ENCODE measurements at regions not wholly inside any gene's neighbourhood (a gene's known extent, or its start where the extent isn't known, plus 50 kb on each side); places are given as distances from the start of the nearest gene placed in this dataset.

- DNase-seq = peak; percentile 97
Observed at GRCh38 chr3:120838441-120839091, 69.4 kb upstream of the STXBP5L start.

GRCh38 chr3:120839120-120839519 lies 68.9 kb upstream of the STXBP5L start:
- DNase-seq = no peak

- no peak for DNase-seq
Observed at GRCh38 chr3:120841264-120841663, 66.7 kb upstream of the STXBP5L start.

GRCh38 chr3:120846073-120846472 lies 61.9 kb upstream of the STXBP5L start:
- no peak for DNase-seq

GRCh38 chr3:120848503-120848902 lies 59.5 kb upstream of the STXBP5L start:
- no peak for DNase-seq

- peak; percentile 99 for DNase-seq
Observed at GRCh38 chr3:120850381-120851295, 57.4 kb upstream of the STXBP5L start.

GRCh38 chr3:120852412-120852811 lies 55.6 kb upstream of the STXBP5L start:
- DNase-seq = no peak

- no peak for DNase-seq
Observed at GRCh38 chr3:120853416-120853815, 54.6 kb upstream of the STXBP5L start.

- no peak for DNase-seq
Observed at GRCh38 chr3:120854908-120855526, 53.0 kb upstream of the STXBP5L start.

- peak; percentile 44 for DNase-seq
Observed at GRCh38 chr3:120855665-120856437, 52.2 kb upstream of the STXBP5L start.

Measured in NCI-H524 treated with DMSO at 0.1 percent for 48 hours (cell line).